ENCODE measurements at regions not wholly inside any gene's neighbourhood (a gene's known extent, or its start where the extent isn't known, plus 50 kb on each side); places are given as distances from the start of the nearest gene placed in this dataset.

DNA sequence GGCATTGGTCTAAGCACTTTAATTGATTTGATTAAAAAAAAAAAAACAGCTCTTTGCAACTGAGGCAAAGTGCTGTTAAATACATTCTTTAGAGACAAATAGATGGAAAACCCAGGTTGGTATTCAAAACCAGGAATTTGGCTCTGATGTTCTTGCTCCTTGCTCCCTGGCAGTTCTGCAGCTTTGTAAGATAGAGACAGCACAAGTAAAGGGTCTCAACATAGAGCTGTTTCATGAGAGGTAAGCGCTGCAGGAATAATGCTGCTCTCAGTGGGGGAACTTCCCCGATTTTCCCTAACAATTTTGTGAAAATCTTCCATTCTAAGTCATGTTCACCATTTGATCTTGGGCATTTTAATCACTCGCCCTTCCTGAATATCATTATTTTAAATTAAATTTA lies 479.5 kb upstream of the HS3ST1 start:
- TF ChIP-seq, protein P1, sequence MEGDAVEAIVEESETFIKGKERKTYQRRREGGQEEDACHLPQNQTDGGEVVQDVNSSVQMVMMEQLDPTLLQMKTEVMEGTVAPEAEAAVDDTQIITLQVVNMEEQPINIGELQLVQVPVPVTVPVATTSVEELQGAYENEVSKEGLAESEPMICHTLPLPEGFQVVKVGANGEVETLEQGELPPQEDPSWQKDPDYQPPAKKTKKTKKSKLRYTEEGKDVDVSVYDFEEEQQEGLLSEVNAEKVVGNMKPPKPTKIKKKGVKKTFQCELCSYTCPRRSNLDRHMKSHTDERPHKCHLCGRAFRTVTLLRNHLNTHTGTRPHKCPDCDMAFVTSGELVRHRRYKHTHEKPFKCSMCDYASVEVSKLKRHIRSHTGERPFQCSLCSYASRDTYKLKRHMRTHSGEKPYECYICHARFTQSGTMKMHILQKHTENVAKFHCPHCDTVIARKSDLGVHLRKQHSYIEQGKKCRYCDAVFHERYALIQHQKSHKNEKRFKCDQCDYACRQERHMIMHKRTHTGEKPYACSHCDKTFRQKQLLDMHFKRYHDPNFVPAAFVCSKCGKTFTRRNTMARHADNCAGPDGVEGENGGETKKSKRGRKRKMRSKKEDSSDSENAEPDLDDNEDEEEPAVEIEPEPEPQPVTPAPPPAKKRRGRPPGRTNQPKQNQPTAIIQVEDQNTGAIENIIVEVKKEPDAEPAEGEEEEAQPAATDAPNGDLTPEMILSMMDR (IDR thresholded peaks at IDR 0.05), result no peak
- TF ChIP-seq POLR2AphosphoS5 (IDR thresholded peaks at IDR 0.05), result no peak
- no peak for TF ChIP-seq POLR2A (IDR thresholded peaks at IDR 0.05)
